K562 (cell line): ENCODE measurements at regions not wholly inside any gene's neighbourhood (a gene's known extent, or its start where the extent isn't known, plus 50 kb on each side); places are given as distances from the start of the nearest gene placed in this dataset.

ENCODE experiments used
- GATAD2A ChIP-seq: fragments of 450-650 bp; IDR thresholded peaks from 2 replicates; pipeline ENCODE4 v1.6.1; 2017
- MAFF ChIP-seq: IDR thresholded peaks from 2 replicates; pipeline ENCODE4 v1.6.1; 2012; ENCODE audit warnings: low read length, improper control_type of control experiment
- NONO ChIP-seq, 2 experiments: fragments of 200-400 bp in 1 of 2; fragments of 450-650 bp in 1 of 2; formaldehyde crosslinking in 1 of 2; IDR thresholded peaks; 2 replicates each; pipeline ENCODE4 v1.6.1; 2017; ENCODE audit warnings: low read depth in 2 of 2, mild to moderate bottlenecking in 2 of 2, moderate library complexity in 2 of 2, low read length in 1 of 2
- ZNF699 ChIP-seq: fragments of 250-450 bp; sonication (Bioruptor Pico); IDR thresholded peaks from 2 replicates; pipeline ENCODE4 v1.8.0; 2021; ENCODE audit warnings: mild to moderate bottlenecking, moderate library complexity; ENCODE audit not compliant: insufficient replicate concordance
- TF ChIP-seq, protein P1 (sequence below), 2 experiments: fragments of 450-650 bp in 1 of 2; sonication (generic) in 1 of 2; formaldehyde crosslinking in 1 of 2; IDR thresholded peaks; 2 replicates each; pipeline versions ENCODE4 v1.7.1 to v1.9.0; 2016 to 2022; ENCODE audit warnings: inconsistent platforms in 1 of 2, mild to moderate bottlenecking in 1 of 2, missing genetic modification reagents in 1 of 2
- TF ChIP-seq, protein P2 (sequence below): sonication (generic); formaldehyde crosslinking; IDR thresholded peaks from 2 replicates; pipeline ENCODE4 v1.8.1; 2023; ENCODE audit warnings: mild to moderate bottlenecking, missing genetic modification reagents
- TF ChIP-seq, protein P3 (sequence below): fragments of 450-650 bp; formaldehyde crosslinking; IDR thresholded peaks from 2 replicates; pipeline ENCODE4 v1.4.0; 2020; ENCODE audit warnings: mild to moderate bottlenecking, moderate library complexity
- TF ChIP-seq, protein P4 (sequence below), 2 experiments: fragments of 450-650 bp in 1 of 2; IDR thresholded peaks; 2 replicates each; pipeline ENCODE4 v1.6.1; 2011 to 2017; ENCODE audit warnings: low read depth in 2 of 2, antibody characterized with exemption in 1 of 2, borderline replicate concordance in 1 of 2, low read length in 1 of 2, mild to moderate bottlenecking in 1 of 2, mixed read lengths in 1 of 2; ENCODE audit not compliant: control insufficient read depth in 1 of 2

DNA sequence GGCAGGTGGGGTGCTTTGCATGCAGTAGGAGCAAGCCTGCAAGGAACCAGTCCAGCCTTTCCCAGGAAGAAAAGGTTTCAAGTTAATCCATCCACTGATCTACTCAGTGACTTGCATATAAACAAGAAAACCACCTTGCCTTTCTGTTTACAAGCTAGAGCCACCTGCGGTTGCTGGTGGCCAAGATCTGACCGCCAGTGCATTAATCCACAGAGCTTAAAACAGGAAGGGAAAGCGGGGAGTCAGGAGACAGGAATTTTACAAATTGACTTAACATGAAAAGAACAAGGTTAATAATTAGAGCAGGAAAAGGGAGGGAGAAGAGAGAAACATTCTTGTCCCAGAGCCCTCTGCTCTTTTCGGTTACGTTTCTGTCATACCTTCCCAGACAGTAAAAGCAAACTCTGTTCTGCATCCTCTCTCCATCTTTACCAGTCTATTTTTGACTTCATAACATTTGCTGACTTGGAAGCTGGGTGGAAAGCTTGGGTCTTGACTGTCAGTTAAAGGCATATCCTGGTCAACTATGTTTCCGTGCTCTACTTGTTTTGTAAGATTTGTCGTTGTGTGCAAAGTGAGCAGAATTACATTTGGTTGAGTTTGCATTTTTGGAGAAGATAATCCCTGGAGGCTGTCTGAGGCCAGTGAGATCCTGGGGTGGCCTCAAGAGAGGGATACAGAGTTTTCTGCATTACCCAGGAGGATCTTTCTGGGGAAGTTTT is 760.6 kb downstream of the EFNB2 start (continued):
- TF ChIP-seq, protein P1, sequence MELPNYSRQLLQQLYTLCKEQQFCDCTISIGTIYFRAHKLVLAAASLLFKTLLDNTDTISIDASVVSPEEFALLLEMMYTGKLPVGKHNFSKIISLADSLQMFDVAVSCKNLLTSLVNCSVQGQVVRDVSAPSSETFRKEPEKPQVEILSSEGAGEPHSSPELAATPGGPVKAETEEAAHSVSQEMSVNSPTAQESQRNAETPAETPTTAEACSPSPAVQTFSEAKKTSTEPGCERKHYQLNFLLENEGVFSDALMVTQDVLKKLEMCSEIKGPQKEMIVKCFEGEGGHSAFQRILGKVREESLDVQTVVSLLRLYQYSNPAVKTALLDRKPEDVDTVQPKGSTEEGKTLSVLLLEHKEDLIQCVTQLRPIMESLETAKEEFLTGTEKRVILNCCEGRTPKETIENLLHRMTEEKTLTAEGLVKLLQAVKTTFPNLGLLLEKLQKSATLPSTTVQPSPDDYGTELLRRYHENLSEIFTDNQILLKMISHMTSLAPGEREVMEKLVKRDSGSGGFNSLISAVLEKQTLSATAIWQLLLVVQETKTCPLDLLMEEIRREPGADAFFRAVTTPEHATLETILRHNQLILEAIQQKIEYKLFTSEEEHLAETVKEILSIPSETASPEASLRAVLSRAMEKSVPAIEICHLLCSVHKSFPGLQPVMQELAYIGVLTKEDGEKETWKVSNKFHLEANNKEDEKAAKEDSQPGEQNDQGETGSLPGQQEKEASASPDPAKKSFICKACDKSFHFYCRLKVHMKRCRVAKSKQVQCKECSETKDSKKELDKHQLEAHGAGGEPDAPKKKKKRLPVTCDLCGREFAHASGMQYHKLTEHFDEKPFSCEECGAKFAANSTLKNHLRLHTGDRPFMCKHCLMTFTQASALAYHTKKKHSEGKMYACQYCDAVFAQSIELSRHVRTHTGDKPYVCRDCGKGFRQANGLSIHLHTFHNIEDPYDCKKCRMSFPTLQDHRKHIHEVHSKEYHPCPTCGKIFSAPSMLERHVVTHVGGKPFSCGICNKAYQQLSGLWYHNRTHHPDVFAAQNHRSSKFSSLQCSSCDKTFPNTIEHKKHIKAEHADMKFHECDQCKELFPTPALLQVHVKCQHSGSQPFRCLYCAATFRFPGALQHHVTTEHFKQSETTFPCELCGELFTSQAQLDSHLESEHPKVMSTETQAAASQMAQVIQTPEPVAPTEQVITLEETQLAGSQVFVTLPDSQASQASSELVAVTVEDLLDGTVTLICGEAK (IDR thresholded peaks at IDR 0.05), result no peak
- TF ChIP-seq, protein P1 (CRISPR knock-in tag; IDR thresholded peaks at IDR 0.05), result no peak
- TF ChIP-seq MAFF (no peak), ZNF699 (CRISPR knock-in tag) (no peak), NONO (IDR thresholded peaks at IDR 0.05; ENCODE audit: low read depth in 2 of 2, low read length in 1 of 2) (no peak), GATAD2A (no peak)
- TF ChIP-seq, protein P2, sequence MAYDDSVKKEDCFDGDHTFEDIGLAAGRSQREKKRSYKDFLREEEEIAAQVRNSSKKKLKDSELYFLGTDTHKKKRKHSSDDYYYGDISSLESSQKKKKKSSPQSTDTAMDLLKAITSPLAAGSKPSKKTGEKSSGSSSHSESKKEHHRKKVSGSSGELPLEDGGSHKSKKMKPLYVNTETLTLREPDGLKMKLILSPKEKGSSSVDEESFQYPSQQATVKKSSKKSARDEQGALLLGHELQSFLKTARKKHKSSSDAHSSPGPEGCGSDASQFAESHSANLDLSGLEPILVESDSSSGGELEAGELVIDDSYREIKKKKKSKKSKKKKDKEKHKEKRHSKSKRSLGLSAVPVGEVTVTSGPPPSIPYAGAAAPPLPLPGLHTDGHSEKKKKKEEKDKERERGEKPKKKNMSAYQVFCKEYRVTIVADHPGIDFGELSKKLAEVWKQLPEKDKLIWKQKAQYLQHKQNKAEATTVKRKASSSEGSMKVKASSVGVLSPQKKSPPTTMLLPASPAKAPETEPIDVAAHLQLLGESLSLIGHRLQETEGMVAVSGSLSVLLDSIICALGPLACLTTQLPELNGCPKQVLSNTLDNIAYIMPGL, result no peak
- TF ChIP-seq, protein P3, sequence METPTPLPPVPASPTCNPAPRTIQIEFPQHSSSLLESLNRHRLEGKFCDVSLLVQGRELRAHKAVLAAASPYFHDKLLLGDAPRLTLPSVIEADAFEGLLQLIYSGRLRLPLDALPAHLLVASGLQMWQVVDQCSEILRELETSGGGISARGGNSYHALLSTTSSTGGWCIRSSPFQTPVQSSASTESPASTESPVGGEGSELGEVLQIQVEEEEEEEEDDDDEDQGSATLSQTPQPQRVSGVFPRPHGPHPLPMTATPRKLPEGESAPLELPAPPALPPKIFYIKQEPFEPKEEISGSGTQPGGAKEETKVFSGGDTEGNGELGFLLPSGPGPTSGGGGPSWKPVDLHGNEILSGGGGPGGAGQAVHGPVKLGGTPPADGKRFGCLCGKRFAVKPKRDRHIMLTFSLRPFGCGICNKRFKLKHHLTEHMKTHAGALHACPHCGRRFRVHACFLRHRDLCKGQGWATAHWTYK (CRISPR knock-in tag), result no peak
- TF ChIP-seq, protein P4, sequence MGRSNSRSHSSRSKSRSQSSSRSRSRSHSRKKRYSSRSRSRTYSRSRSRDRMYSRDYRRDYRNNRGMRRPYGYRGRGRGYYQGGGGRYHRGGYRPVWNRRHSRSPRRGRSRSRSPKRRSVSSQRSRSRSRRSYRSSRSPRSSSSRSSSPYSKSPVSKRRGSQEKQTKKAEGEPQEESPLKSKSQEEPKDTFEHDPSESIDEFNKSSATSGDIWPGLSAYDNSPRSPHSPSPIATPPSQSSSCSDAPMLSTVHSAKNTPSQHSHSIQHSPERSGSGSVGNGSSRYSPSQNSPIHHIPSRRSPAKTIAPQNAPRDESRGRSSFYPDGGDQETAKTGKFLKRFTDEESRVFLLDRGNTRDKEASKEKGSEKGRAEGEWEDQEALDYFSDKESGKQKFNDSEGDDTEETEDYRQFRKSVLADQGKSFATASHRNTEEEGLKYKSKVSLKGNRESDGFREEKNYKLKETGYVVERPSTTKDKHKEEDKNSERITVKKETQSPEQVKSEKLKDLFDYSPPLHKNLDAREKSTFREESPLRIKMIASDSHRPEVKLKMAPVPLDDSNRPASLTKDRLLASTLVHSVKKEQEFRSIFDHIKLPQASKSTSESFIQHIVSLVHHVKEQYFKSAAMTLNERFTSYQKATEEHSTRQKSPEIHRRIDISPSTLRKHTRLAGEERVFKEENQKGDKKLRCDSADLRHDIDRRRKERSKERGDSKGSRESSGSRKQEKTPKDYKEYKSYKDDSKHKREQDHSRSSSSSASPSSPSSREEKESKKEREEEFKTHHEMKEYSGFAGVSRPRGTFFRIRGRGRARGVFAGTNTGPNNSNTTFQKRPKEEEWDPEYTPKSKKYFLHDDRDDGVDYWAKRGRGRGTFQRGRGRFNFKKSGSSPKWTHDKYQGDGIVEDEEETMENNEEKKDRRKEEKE (IDR thresholded peaks at IDR 0.05; ENCODE audit: borderline replicate concordance in 1 of 2, control insufficient read depth in 1 of 2, low read depth in 2 of 2, low read length in 1 of 2), result no peak
